ENCODE measurements at regions not wholly inside any gene's neighbourhood (a gene's known extent, or its start where the extent isn't known, plus 50 kb on each side); places are given as distances from the start of the nearest gene placed in this dataset.

DNA sequence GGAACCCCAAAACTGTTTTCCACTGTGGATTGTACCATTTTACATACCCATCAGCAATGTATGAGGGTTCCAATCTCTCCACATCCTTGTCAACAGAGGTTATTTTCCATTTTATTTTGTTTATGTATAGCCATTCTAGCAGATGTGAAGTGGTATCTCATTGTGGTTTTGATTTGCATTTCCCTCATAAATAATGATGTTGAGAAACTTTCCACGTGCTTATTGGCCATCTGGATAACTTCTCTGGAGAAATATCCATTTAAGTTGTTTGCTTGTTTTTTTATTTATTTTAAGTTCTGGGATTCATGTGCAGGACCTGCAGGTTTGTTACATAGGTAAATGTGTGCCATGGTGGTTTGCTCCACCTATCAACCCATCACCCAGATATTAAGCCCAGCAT lies 280.2 kb upstream of the USP25 start:
- TF ChIP-seq, protein P1, sequence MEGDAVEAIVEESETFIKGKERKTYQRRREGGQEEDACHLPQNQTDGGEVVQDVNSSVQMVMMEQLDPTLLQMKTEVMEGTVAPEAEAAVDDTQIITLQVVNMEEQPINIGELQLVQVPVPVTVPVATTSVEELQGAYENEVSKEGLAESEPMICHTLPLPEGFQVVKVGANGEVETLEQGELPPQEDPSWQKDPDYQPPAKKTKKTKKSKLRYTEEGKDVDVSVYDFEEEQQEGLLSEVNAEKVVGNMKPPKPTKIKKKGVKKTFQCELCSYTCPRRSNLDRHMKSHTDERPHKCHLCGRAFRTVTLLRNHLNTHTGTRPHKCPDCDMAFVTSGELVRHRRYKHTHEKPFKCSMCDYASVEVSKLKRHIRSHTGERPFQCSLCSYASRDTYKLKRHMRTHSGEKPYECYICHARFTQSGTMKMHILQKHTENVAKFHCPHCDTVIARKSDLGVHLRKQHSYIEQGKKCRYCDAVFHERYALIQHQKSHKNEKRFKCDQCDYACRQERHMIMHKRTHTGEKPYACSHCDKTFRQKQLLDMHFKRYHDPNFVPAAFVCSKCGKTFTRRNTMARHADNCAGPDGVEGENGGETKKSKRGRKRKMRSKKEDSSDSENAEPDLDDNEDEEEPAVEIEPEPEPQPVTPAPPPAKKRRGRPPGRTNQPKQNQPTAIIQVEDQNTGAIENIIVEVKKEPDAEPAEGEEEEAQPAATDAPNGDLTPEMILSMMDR (IDR thresholded peaks at IDR 0.05; ENCODE audit: insufficient read depth, low read length) = no peak
- TF ChIP-seq POLR2AphosphoS5 (IDR thresholded peaks at IDR 0.05; ENCODE audit: low read depth) = no peak
- TF ChIP-seq, protein P2, sequence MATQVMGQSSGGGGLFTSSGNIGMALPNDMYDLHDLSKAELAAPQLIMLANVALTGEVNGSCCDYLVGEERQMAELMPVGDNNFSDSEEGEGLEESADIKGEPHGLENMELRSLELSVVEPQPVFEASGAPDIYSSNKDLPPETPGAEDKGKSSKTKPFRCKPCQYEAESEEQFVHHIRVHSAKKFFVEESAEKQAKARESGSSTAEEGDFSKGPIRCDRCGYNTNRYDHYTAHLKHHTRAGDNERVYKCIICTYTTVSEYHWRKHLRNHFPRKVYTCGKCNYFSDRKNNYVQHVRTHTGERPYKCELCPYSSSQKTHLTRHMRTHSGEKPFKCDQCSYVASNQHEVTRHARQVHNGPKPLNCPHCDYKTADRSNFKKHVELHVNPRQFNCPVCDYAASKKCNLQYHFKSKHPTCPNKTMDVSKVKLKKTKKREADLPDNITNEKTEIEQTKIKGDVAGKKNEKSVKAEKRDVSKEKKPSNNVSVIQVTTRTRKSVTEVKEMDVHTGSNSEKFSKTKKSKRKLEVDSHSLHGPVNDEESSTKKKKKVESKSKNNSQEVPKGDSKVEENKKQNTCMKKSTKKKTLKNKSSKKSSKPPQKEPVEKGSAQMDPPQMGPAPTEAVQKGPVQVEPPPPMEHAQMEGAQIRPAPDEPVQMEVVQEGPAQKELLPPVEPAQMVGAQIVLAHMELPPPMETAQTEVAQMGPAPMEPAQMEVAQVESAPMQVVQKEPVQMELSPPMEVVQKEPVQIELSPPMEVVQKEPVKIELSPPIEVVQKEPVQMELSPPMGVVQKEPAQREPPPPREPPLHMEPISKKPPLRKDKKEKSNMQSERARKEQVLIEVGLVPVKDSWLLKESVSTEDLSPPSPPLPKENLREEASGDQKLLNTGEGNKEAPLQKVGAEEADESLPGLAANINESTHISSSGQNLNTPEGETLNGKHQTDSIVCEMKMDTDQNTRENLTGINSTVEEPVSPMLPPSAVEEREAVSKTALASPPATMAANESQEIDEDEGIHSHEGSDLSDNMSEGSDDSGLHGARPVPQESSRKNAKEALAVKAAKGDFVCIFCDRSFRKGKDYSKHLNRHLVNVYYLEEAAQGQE (IDR thresholded peaks at IDR 0.05; ENCODE audit: insufficient replicate concordance, low read depth) = no peak
